ENCODE measurements at regions not wholly inside any gene's neighbourhood (a gene's known extent, or its start where the extent isn't known, plus 50 kb on each side); places are given as distances from the start of the nearest gene placed in this dataset.

DNA sequence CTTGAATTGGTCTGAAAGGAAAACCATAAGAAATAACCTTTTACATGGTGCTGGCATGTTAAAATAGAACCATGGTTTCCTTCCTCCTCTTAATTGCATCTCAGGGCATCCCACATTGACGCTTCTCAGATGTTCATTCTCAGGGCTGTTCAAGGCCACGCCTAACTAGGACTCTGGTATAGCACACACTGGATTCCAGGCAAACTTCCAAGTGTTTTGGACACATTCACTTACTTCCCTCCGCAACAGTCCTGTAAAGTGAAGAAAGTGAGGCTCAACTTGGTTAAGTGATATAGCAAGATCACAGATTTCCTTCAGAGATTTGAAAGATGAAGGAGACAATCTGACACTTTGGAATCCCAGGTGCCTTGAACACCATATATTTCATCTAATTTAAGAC lies 244.8 kb downstream of the DUSP10 start:
- Histone ChIP-seq H3K4me3 (ENCODE audit: low read length) (no peak overlapping the region), H3K9me2 (ENCODE audit: insufficient read depth, low read length) (no peaks in the 10 kb centered on the region), H4K20me1 (ENCODE audit: insufficient read depth) (no peaks in the 10 kb centered on the region), H3K4me2 (ENCODE audit: low read length) (no peak overlapping the region), H3K9me3 (ENCODE audit: low read length) (no peaks in the 10 kb centered on the region), H3K9ac (ENCODE audit: low read length) (no peak overlapping the region), H3K27ac (ENCODE audit: low read length) (no peak overlapping the region), H3F3A (ENCODE audit: insufficient read depth, low read length, poor library complexity, severe bottlenecking) (no peaks in the 10 kb centered on the region), H3K27me3 (ENCODE audit: insufficient read depth, low read depth, low read length) (no peaks in the 10 kb centered on the region), H2AFZ (ENCODE audit: low read depth, low read length) (no peak overlapping the region), H3K36me3 (ENCODE audit: insufficient read depth, low read length) (no peaks in the 10 kb centered on the region), H3K79me2 (replicated peaks; ENCODE audit: insufficient read depth, low read length) (no peaks in the 10 kb centered on the region)
- TF ChIP-seq, protein P1, sequence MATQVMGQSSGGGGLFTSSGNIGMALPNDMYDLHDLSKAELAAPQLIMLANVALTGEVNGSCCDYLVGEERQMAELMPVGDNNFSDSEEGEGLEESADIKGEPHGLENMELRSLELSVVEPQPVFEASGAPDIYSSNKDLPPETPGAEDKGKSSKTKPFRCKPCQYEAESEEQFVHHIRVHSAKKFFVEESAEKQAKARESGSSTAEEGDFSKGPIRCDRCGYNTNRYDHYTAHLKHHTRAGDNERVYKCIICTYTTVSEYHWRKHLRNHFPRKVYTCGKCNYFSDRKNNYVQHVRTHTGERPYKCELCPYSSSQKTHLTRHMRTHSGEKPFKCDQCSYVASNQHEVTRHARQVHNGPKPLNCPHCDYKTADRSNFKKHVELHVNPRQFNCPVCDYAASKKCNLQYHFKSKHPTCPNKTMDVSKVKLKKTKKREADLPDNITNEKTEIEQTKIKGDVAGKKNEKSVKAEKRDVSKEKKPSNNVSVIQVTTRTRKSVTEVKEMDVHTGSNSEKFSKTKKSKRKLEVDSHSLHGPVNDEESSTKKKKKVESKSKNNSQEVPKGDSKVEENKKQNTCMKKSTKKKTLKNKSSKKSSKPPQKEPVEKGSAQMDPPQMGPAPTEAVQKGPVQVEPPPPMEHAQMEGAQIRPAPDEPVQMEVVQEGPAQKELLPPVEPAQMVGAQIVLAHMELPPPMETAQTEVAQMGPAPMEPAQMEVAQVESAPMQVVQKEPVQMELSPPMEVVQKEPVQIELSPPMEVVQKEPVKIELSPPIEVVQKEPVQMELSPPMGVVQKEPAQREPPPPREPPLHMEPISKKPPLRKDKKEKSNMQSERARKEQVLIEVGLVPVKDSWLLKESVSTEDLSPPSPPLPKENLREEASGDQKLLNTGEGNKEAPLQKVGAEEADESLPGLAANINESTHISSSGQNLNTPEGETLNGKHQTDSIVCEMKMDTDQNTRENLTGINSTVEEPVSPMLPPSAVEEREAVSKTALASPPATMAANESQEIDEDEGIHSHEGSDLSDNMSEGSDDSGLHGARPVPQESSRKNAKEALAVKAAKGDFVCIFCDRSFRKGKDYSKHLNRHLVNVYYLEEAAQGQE (IDR thresholded peaks at IDR 0.05; ENCODE audit: borderline replicate concordance) = no peak

DNA sequence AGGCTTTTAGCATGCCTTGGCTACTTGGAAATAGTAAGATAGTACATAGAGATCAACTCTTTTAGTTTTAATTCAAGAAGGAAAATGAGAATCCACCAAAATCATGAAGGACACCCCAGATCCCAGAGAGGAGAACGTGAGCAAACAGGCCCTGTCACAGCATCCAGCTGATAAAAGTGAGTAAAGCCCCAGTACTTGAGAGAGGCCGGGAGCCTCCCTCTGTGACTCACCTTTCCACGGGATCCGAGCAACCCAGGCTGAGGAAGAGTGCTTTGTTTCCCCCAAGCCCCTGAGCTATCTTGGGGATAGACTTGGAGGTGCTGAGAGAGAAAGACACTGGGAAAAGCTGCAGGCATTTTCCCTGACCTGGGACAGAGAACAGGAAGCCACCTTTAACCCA lies 238.6 kb downstream of the DUSP10 start:
- no peaks in the 10 kb centered on the region for H3F3A ChIP-seq (ENCODE audit: insufficient read depth, low read length, poor library complexity, severe bottlenecking)
- H3K4me3 ChIP-seq (ENCODE audit: low read length) = no peak overlapping the region
- no peak overlapping the region for H3K4me2 ChIP-seq (ENCODE audit: low read length)
- H3K79me2 ChIP-seq (replicated peaks; ENCODE audit: insufficient read depth, low read length) = no peaks in the 10 kb centered on the region
- no peaks in the 10 kb centered on the region for H4K20me1 ChIP-seq (ENCODE audit: insufficient read depth)
- no peak overlapping the region for H2AFZ ChIP-seq (ENCODE audit: low read depth, low read length)
- H3K27me3 ChIP-seq (ENCODE audit: insufficient read depth, low read depth, low read length) = no peaks in the 10 kb centered on the region
- no peak overlapping the region for H3K27ac ChIP-seq (ENCODE audit: low read length)
- no peak for TF ChIP-seq RAD21 (conservative IDR thresholded peaks at IDR 0.05)
- TF ChIP-seq SMC3 (conservative IDR thresholded peaks at IDR 0.05; ENCODE audit: poor library complexity) = no peak
- TF ChIP-seq, protein P1 (IDR thresholded peaks at IDR 0.05; ENCODE audit: borderline replicate concordance) = no peak
- TF ChIP-seq MXI1 (conservative IDR thresholded peaks at IDR 0.05; ENCODE audit: poor library complexity, severe bottlenecking) = no peak
- no peak for TF ChIP-seq EP300 (conservative IDR thresholded peaks at IDR 0.05; ENCODE audit: poor library complexity, severe bottlenecking)
- TF ChIP-seq EZH2 (IDR thresholded peaks at IDR 0.05; ENCODE audit: borderline replicate concordance, insufficient read depth, low read length, poor library complexity, severe bottlenecking) = no peak
- TF ChIP-seq POLR2AphosphoS5 (IDR thresholded peaks at IDR 0.05) = no peak
- no peak for TF ChIP-seq TAF1 (IDR thresholded peaks at IDR 0.05; ENCODE audit: low read depth)
- no peak for TF ChIP-seq CTCF (IDR thresholded peaks at IDR 0.05; ENCODE audit: poor library complexity, severe bottlenecking)
- no peak overlapping the region for H3K9ac ChIP-seq (ENCODE audit: low read length)
- no peaks in the 10 kb centered on the region for H3K36me3 ChIP-seq (ENCODE audit: insufficient read depth, low read length)
- H3K9me3 ChIP-seq (ENCODE audit: low read length) = peaks cover 4% of the 10 kb centered on the region
- H3K9me2 ChIP-seq (ENCODE audit: insufficient read depth, low read length) = no peaks in the 10 kb centered on the region
